GM19023 (cell line): ENCODE measurements at regions not wholly inside any gene's neighbourhood (a gene's known extent, or its start where the extent isn't known, plus 50 kb on each side); places are given as distances from the start of the nearest gene placed in this dataset.
A peak's percentile ranks its signal among the peaks of the same experiment; 100 is the strongest.

Source experiments
- ATAC-seq: cut with Tn5 transposase; IDR thresholded peaks from one replicate; pipeline ENCODE4 v1.9.1; 2021; ENCODE audit warnings: mild to moderate bottlenecking, moderate library complexity; ENCODE audit not compliant: unreplicated experiment

- no peak for ATAC-seq
Observed at GRCh38 chr14:89613260-89614008, 196.4 kb upstream of the FOXN3 start.

GRCh38 chr14:89609500-89610100, 192.6 kb upstream of the FOXN3 start:
- ATAC-seq, result no peak

GRCh38 chr14:89607453-89607852, 190.4 kb upstream of the FOXN3 start:
- no peak for ATAC-seq

- ATAC-seq, result no peak
Observed at GRCh38 chr14:89603938-89604480, 187.0 kb upstream of the FOXN3 start.

- no peak for ATAC-seq
Observed at GRCh38 chr14:89600950-89601826, 184.2 kb upstream of the FOXN3 start.

GRCh38 chr14:89600029-89600428, 183.0 kb upstream of the FOXN3 start:
- ATAC-seq, result no peak

- ATAC-seq, result no peak
Observed at GRCh38 chr14:89598548-89599186, 181.6 kb upstream of the FOXN3 start.

- no peak for ATAC-seq
Observed at GRCh38 chr14:89592961-89593360, 175.9 kb upstream of the FOXN3 start.

- ATAC-seq, result peak; percentile 60
Observed at GRCh38 chr14:89589400-89590118, 172.5 kb upstream of the FOXN3 start.

- peak; percentile 16 for ATAC-seq
Observed at GRCh38 chr14:89588840-89589296, 171.8 kb upstream of the FOXN3 start.

GRCh38 chr14:89588016-89588415, 171.0 kb upstream of the FOXN3 start:
- ATAC-seq, result no peak

GRCh38 chr14:89587136-89587420, 170.0 kb upstream of the FOXN3 start:
- no peak for ATAC-seq

- ATAC-seq, result no peak
Observed at GRCh38 chr14:89586258-89587135, 169.5 kb upstream of the FOXN3 start.

- no peak for ATAC-seq
Observed at GRCh38 chr14:89578156-89578555, 161.1 kb upstream of the FOXN3 start.

- no peak for ATAC-seq
Observed at GRCh38 chr14:89576960-89577359, 159.9 kb upstream of the FOXN3 start.

- ATAC-seq, result no peak
Observed at GRCh38 chr14:89576145-89576927, 159.3 kb upstream of the FOXN3 start.

GRCh38 chr14:89575386-89576061, 158.5 kb upstream of the FOXN3 start:
- no peak for ATAC-seq

- ATAC-seq, result no peak
Observed at GRCh38 chr14:89574420-89574819, 157.4 kb upstream of the FOXN3 start.
